PC-9 (cell line): ENCODE measurements at regions not wholly inside any gene's neighbourhood (a gene's known extent, or its start where the extent isn't known, plus 50 kb on each side); places are given as distances from the start of the nearest gene placed in this dataset.

Source experiments
- BruUV-seq: library from RNA; stranded (reverse); fragments of 400-500 nt; replicated peaks from 2 replicates; lab custom pipeline; 2021; lab: Mats Ljungman, UMichigan
- CTCF ChIA-PET: fragments of 300-600 bp; sonication (Branson Sonifier 250); formaldehyde crosslinking; loops from one replicate; lab custom pipeline; 2022; ENCODE audit warnings: antibody characterized with exemption; lab: Charles Lee
- POLR2A ChIA-PET: fragments of 300-600 bp; sonication (Branson Sonifier 250); formaldehyde crosslinking; loops from one replicate; lab custom pipeline; 2022; ENCODE audit warnings: antibody characterized with exemption; ENCODE audit not compliant: unreplicated experiment; lab: Charles Lee
- DNase-seq, 2 experiments: peaks; one replicate each; pipeline versions ENCODE4 v3.0.0 to v3.0.0-alpha.2; 2015 to 2022; ENCODE audit warnings: mixed read lengths in 1 of 2
- H2AFZ ChIP-seq: fragments of 200-600 bp; sonication (generic); 2 replicates; pipeline ENCODE4 v1.8.1; 2017; ENCODE audit warnings: antibody characterized with exemption
- H3F3A ChIP-seq: fragments of 200-600 bp; sonication (generic); 2 replicates; pipeline ENCODE4 v1.8.1; 2017; ENCODE audit warnings: antibody characterized with exemption, mild to moderate bottlenecking, low read depth; ENCODE audit not compliant: insufficient read depth
- H3K27ac ChIP-seq: fragments of 200-600 bp; sonication (generic); 2 replicates; pipeline ENCODE4 v1.6.1; 2016; ENCODE audit warnings: mixed run types
- H3K27me3 ChIP-seq: fragments of 200-600 bp; sonication (generic); 2 replicates; pipeline ENCODE4 v1.6.1; 2016; ENCODE audit warnings: low read depth, mixed run types; ENCODE audit not compliant: insufficient read depth
- H3K36me3 ChIP-seq: fragments of 200-600 bp; sonication (generic); 2 replicates; pipeline ENCODE4 v1.6.1; 2016; ENCODE audit warnings: low read depth, mixed run types
- H3K4me1 ChIP-seq: fragments of 200-600 bp; sonication (generic); replicated peaks from 2 replicates; pipeline ENCODE4 v1.6.1; 2016; ENCODE audit warnings: mixed run types; ENCODE audit not compliant: insufficient read depth
- H3K4me2 ChIP-seq: fragments of 200-600 bp; sonication (generic); 2 replicates; pipeline ENCODE4 v1.6.1; 2017; ENCODE audit warnings: mixed run types
- H3K4me3 ChIP-seq: fragments of 200-600 bp; sonication (generic); 2 replicates; pipeline ENCODE4 v1.6.1; 2016; ENCODE audit warnings: mixed run types
- H3K79me2 ChIP-seq: fragments of 200-600 bp; sonication (generic); 2 replicates; pipeline ENCODE4 v1.6.1; 2017; ENCODE audit warnings: low read depth, mixed run types
- H3K9me2 ChIP-seq: fragments of 200-600 bp; sonication (generic); 2 replicates; pipeline ENCODE4 v1.8.1; 2017; ENCODE audit warnings: mild to moderate bottlenecking; ENCODE audit not compliant: insufficient read depth
- H3K9me3 ChIP-seq: fragments of 200-600 bp; sonication (generic); 2 replicates; pipeline ENCODE4 v1.8.1; 2016; ENCODE audit warnings: low read depth; ENCODE audit not compliant: insufficient read depth
- H4K20me1 ChIP-seq: fragments of 200-600 bp; sonication (generic); 2 replicates; pipeline ENCODE4 v1.8.1; 2017; ENCODE audit not compliant: insufficient read depth
- CTCF ChIP-seq: fragments of 200-600 bp; sonication (generic); conservative IDR thresholded peaks from 2 replicates; pipeline ENCODE4 v1.6.1; 2017; ENCODE audit warnings: mixed run types, antibody characterized with exemption, mild to moderate bottlenecking, moderate library complexity
- EZH2 ChIP-seq: fragments of 200-600 bp; sonication (generic); IDR thresholded peaks from 2 replicates; pipeline ENCODE4 v1.8.0; 2017; ENCODE audit warnings: antibody characterized with exemption, low read depth
- intact Hi-C: fragments of 100-400 bp; cut with micrococcal nuclease; formaldehyde crosslinking; loops from one replicate; pipeline ENCODE4 v1.10.0; 2022; ENCODE audit not compliant: unreplicated experiment

- Histone ChIP-seq H4K20me1 (no peaks in the 10 kb centered on the region), H3K9me2 (no peaks in the 10 kb centered on the region), H3K4me1 (no peaks in the 10 kb centered on the region), H2AFZ (no peak overlapping the region), H3K27me3 (no peaks in the 10 kb centered on the region), H3F3A (no peaks in the 10 kb centered on the region), H3K4me3 (no peak overlapping the region), H3K27ac (no peak overlapping the region), H3K36me3 (no peaks in the 10 kb centered on the region), H3K9me3 (no peaks in the 10 kb centered on the region), H3K4me2 (no peak overlapping the region), H3K79me2 (no peaks in the 10 kb centered on the region)
- TF ChIP-seq EZH2 (no peak), CTCF (no peak)
- CTCF ChIA-PET: no interaction called here
- intact Hi-C loops: no loop called here
- POLR2A ChIA-PET: no interaction called here
- BruUV-seq: no TSS peak
- DNase-seq: no peak
Observed at GRCh38 chr13:105658431-105658830, 877.0 kb downstream of the EFNB2 start.

- POLR2A ChIA-PET: no interaction called here
- no peaks in the 10 kb centered on the region; the same call in 1 of the 2 replicates for H3K9me3 ChIP-seq
- intact Hi-C loops: no loop called here
- no peaks in the 10 kb centered on the region for H3K79me2 ChIP-seq
- TF ChIP-seq CTCF: no peak
- no peak for TF ChIP-seq EZH2
- H3K36me3 ChIP-seq: no peaks in the 10 kb centered on the region
- H3K4me3 ChIP-seq: no peak overlapping the region
- no TSS peak for BruUV-seq
- H4K20me1 ChIP-seq: no peaks in the 10 kb centered on the region
- CTCF ChIA-PET: no interaction called here
- DNase-seq: no peak
- no peaks in the 10 kb centered on the region for H3K9me2 ChIP-seq
- H2AFZ ChIP-seq: no peak overlapping the region
- no peak overlapping the region for H3K27ac ChIP-seq
- no peaks in the 10 kb centered on the region for H3F3A ChIP-seq
- no peaks in the 10 kb centered on the region for H3K4me1 ChIP-seq
- H3K4me2 ChIP-seq: no peak overlapping the region
- no peaks in the 10 kb centered on the region for H3K27me3 ChIP-seq
Observed at GRCh38 chr13:105655046-105655445, 880.4 kb downstream of the EFNB2 start.

- CTCF ChIA-PET: no interaction called here
- no peak for DNase-seq
- no peak overlapping the region for H3K4me3 ChIP-seq
- no peaks in the 10 kb centered on the region for H3F3A ChIP-seq
- no peak overlapping the region for H3K4me2 ChIP-seq
- H3K36me3 ChIP-seq: no peaks in the 10 kb centered on the region
- no peak for TF ChIP-seq EZH2
- no peak for TF ChIP-seq CTCF
- BruUV-seq: no TSS peak
- no peaks in the 10 kb centered on the region for H3K27me3 ChIP-seq
- no peaks in the 10 kb centered on the region for H3K79me2 ChIP-seq
- intact Hi-C loops: no loop called here
- H3K9me2 ChIP-seq: no peaks in the 10 kb centered on the region
- no peaks in the 10 kb centered on the region for H4K20me1 ChIP-seq
- peaks cover 5% of the 10 kb centered on the region; the same call in 1 of the 2 replicates for H3K9me3 ChIP-seq
- no peaks in the 10 kb centered on the region for H3K4me1 ChIP-seq
- no peak overlapping the region for H2AFZ ChIP-seq
- POLR2A ChIA-PET: no interaction called here
- no peak overlapping the region for H3K27ac ChIP-seq
Observed at GRCh38 chr13:105643966-105644365, 891.5 kb downstream of the EFNB2 start.
